Prostate gland (tissue), 2 donors: ENCODE measurements at regions not wholly inside any gene's neighbourhood (a gene's known extent, or its start where the extent isn't known, plus 50 kb on each side); places are given as distances from the start of the nearest gene placed in this dataset.

Source experiments
- POLR2A ChIP-seq: fragments of 450-650 bp; IDR thresholded peaks from one replicate; pipeline ENCODE4 v1.6.1; 2016; ENCODE audit warnings: antibody characterized with exemption, mild to moderate bottlenecking
- TF ChIP-seq, protein P1 (sequence below), 4 experiments: fragments of 200-600 bp in 2 of 4; fragments of 450-650 bp in 2 of 4; sonication (generic) in 2 of 4; IDR thresholded peaks; 1 replicate in 3 of 4; 2 replicates in 1 of 4; pipeline ENCODE4 v1.5.1; 2016 to 2019; ENCODE audit warnings: antibody characterized with exemption in 4 of 4, mild to moderate bottlenecking in 2 of 4, moderate library complexity in 2 of 4

DNA sequence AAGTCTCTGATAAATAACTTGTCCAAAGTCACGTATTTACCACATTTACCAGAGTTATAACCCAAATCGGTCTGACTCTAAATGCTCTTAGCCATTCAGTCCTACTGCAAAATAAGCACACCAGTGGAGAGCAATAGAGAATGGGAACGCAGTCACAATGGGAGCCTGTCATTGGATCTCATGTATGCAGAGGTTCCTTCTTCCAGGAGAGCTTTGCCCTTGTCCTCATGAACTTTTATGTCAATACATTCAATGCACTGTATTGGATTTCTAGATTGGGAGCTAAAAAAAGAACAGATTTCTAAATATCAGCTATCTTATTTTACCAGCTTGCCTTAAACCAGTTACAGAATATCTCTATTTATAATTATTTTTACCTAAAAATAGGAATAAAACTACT, 149.1 kb upstream of the CXXC4 start:
- TF ChIP-seq, protein P1, sequence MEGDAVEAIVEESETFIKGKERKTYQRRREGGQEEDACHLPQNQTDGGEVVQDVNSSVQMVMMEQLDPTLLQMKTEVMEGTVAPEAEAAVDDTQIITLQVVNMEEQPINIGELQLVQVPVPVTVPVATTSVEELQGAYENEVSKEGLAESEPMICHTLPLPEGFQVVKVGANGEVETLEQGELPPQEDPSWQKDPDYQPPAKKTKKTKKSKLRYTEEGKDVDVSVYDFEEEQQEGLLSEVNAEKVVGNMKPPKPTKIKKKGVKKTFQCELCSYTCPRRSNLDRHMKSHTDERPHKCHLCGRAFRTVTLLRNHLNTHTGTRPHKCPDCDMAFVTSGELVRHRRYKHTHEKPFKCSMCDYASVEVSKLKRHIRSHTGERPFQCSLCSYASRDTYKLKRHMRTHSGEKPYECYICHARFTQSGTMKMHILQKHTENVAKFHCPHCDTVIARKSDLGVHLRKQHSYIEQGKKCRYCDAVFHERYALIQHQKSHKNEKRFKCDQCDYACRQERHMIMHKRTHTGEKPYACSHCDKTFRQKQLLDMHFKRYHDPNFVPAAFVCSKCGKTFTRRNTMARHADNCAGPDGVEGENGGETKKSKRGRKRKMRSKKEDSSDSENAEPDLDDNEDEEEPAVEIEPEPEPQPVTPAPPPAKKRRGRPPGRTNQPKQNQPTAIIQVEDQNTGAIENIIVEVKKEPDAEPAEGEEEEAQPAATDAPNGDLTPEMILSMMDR (IDR thresholded peaks at IDR 0.05): no peak
- no peak for TF ChIP-seq POLR2A
